GM19452 (cell line): ENCODE measurements at regions not wholly inside any gene's neighbourhood (a gene's known extent, or its start where the extent isn't known, plus 50 kb on each side); places are given as distances from the start of the nearest gene placed in this dataset.

Experiments
- ATAC-seq: cut with Tn5 transposase; IDR thresholded peaks from one replicate; pipeline ENCODE4 v1.9.1; 2021; ENCODE audit not compliant: unreplicated experiment

- no peak for ATAC-seq
These were observed 90.2 kb upstream of the CDH4 start for GRCh38 chr20:61161726-61162390.

- ATAC-seq: no peak
These were observed 89.6 kb upstream of the CDH4 start for GRCh38 chr20:61162451-61162850.

GRCh38 chr20:61163031-61163430 lies 89.0 kb upstream of the CDH4 start:
- no peak for ATAC-seq

- ATAC-seq: no peak
These were observed 85.7 kb upstream of the CDH4 start for GRCh38 chr20:61166324-61166723.

GRCh38 chr20:61168605-61169004 lies 83.5 kb upstream of the CDH4 start:
- no peak for ATAC-seq

GRCh38 chr20:61169874-61170273 lies 82.2 kb upstream of the CDH4 start:
- no peak for ATAC-seq

- ATAC-seq: no peak
These were observed 81.4 kb upstream of the CDH4 start for GRCh38 chr20:61170496-61171320.

- ATAC-seq: no peak
These were observed 78.8 kb upstream of the CDH4 start for GRCh38 chr20:61173267-61173666.

- ATAC-seq: no peak
These were observed 77.9 kb upstream of the CDH4 start for GRCh38 chr20:61173961-61174725.

- no peak for ATAC-seq
These were observed 75.2 kb upstream of the CDH4 start for GRCh38 chr20:61176874-61177273.

- ATAC-seq: no peak
These were observed 73.5 kb upstream of the CDH4 start for GRCh38 chr20:61178551-61179071.

GRCh38 chr20:61184194-61184593 lies 67.9 kb upstream of the CDH4 start:
- no peak for ATAC-seq

GRCh38 chr20:61185181-61185580 lies 66.9 kb upstream of the CDH4 start:
- no peak for ATAC-seq

GRCh38 chr20:61185841-61186601 lies 66.0 kb upstream of the CDH4 start:
- ATAC-seq: no peak

- ATAC-seq: no peak
These were observed 65.1 kb upstream of the CDH4 start for GRCh38 chr20:61186771-61187472.

GRCh38 chr20:61189534-61189933 lies 62.5 kb upstream of the CDH4 start:
- ATAC-seq: no peak

GRCh38 chr20:61191096-61191495 lies 61.0 kb upstream of the CDH4 start:
- no peak for ATAC-seq

GRCh38 chr20:61192337-61192950 lies 59.6 kb upstream of the CDH4 start:
- no peak for ATAC-seq

GRCh38 chr20:61193164-61193563 lies 58.9 kb upstream of the CDH4 start:
- no peak for ATAC-seq
